ENCODE measurements at regions not wholly inside any gene's neighbourhood (a gene's known extent, or its start where the extent isn't known, plus 50 kb on each side); places are given as distances from the start of the nearest gene placed in this dataset.
"Not testable (repeated sequence)": the region's sequence is repeated elsewhere in the genome, so short reads cannot be mapped to it uniquely, and the experiment has no call there.

GRCh38 chr15:67945131-67945530, 105.3 kb upstream of the RNU6-1 start:
- DNase-seq (ENCODE audit: low read depth), result no peak

DNA sequence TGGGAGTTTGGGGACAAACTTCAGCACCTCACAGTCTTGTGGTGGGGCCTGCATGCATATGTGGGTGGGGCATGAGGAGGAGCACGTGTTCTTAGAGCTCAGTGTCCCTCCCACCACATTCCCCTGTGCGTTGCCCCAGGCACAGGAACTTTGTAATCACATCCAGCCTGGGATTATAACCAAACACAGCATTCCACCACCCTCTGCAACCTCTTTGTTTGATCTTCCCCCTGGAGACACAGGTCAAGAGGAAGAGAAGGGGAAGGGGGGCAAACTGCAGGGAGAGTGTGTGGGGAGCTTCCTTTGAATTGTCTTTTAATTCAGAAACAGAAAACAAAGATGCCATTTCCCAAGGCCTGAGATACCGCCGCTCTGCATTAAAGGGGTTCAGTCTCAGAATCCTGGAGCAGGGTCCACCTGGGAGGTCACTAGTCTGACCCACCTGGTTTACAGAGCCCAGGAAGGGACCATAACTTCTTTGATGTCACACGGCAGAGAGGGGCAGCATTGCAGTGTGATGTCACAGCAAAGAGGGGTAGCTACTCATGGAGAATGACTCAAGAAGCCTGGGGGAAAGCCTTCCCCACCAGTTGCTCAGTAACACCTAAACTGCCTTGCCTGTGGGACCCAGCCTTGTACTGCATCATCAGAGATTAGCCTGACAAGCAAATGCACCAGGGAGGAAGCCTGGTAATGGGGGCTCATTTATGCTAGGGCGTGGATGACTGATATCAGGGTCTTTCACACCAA, 106.3 kb upstream of the RNU6-1 start:
- peak; percentile 74 for DNase-seq (ENCODE audit: low read depth)

GRCh38 chr15:67946701-67947100, 106.9 kb upstream of the RNU6-1 start:
- no peak for DNase-seq (ENCODE audit: low read depth)

DNA sequence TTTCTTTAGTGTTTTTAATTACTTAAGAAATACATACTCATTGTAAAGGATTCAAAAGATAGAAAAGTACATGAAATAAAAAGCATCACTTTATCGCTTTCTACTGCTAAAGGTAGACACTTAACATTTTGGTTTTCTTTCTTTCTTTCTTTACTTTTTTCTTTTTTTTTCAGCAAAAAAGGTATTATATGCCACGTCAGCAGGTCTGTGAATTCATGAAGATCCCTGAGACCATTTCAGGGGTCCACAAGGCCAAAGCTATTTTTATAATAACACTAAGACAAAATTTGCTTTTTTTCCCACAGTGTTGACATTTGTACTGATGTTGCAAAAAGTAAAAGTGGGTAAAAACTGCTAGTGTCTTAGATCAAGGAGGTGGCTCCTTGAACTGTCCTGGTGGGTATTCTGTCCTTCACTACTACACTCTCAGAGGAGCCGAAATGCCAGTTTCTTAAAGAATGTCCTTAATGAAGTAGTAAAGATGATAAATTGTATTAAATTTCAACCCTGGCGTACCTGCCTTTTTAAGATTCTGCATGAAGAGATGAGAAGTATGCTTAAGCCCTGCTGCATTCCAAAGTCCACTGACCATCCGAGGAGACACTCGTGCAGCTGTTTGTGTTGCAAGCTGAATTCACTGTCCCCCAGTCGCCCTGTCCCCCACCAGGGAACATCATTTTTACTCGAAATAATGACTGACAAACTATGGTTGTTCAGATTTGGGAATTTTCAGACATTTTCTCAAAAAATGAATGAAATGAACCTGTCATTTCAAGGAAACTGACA, 106.7 kb upstream of the PIAS1 start:
- DNase-seq (ENCODE audit: low read depth), result no peak

- DNase-seq (ENCODE audit: low read depth), result no peak
These were observed 105.9 kb upstream of the PIAS1 start for GRCh38 chr15:67948215-67948614.

DNA sequence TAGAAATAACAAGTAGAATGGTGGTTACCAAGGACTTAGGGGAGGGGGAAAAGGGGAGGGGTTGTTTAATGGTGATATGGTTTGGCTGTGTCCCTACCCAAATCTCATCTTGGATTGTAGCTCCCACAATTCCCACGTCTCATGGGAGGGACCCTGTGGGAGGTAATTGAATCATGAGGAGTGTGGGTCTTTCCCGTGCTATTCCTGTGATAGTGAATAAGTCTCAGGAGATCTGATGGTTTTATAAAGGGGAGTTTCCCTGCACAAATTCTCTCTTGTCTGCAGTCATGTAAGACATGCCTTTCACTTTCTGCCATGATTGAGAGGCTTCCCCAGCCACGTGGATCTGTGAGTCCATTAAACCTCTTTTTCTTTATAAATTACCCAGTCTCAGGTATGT, 102.9 kb upstream of the PIAS1 start:
- not testable (repeated sequence) for DNase-seq (ENCODE audit: low read depth)

- DNase-seq (ENCODE audit: low read depth), result no peak
These were observed 100.8 kb upstream of the PIAS1 start for GRCh38 chr15:67953299-67953698.

DNA sequence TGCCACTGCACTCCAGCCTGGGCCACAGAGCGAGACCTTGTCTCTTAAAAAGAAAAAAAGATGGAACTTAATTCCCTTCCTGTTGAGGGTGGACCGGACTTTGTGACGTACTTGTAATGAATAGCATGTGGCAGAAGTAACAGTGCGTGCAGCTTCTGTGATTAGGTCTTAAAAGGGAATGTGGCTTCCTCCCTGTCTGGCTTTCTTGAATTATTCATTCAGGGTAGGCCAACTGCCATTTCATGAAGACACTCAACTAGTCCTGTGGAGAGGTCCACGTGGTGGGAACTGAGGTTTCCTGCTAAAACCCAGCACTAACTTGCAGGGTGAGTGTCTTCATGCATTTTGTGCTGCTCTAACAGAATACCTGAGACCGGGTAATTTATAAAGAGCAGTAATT, 98.9 kb upstream of the PIAS1 start:
- DNase-seq (ENCODE audit: low read depth), result no peak

DNA sequence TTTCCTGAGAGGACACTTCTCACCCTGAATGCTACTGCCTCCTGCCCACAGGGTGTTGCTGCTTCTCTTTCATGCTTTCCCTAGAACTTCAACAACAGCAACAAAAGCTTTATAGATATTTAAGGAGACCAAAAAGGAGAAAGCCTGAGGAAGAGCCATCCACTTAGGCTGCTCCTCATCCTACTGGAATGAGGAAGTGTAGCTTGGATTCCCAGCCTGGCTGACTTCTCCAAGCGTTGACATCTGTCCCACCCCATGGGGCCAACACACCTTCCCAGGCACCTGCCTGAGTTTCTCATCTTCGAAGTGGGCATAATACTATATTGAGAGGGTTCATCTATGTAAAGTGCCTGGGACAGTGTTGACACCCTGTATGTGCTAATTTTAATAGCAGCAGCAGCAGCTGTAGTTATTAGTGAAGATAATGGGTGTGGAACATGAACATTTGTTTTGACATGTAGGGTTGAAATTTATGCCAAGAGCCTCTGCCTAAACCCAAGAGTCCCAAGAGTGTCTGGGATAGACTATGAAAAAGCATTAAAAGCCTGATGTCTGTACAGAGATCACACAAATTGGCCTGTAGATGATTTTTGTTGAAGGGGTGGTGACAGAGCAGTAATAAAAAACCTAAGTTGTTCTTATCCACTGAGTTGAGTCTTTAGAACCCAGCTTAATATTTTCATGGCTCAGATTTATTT, 96.5 kb upstream of the PIAS1 start:
- DNase-seq (ENCODE audit: low read depth), result no peak

DNA sequence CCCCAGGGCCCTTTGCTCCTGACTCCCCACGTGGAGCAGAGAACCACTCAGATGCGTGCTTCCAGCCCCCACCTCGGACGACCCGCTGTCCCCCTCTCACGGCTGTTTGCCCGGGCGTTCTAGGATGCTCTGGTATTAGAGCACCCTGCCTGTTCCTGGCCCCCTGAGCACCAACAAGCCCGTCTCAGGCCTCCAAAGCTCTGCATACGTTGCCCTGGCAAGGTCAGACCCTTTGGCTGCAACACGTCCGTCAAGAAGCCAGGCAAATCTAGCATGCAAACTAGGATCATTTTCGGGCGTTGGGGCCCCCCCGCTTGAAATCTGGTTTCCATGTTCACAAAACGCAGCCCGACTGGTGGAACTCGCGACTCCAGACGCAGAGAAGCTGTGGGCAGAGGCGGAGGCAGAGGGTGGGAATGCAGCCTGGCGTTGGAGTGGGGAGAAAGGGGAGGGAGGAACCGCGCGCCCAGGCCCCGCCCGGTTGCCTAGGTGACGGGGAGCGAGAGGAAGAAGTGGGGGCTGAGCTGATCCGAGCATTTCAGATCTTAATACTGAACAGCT, 86.2 kb upstream of the PIAS1 start:
- DNase-seq (ENCODE audit: low read depth), result peak; percentile 67

- no peak for DNase-seq (ENCODE audit: low read depth)
These were observed 85.6 kb upstream of the PIAS1 start for GRCh38 chr15:67968564-67968963.

- no peak for DNase-seq (ENCODE audit: low read depth)
These were observed 85.1 kb upstream of the PIAS1 start for GRCh38 chr15:67968966-67969365.

DNA sequence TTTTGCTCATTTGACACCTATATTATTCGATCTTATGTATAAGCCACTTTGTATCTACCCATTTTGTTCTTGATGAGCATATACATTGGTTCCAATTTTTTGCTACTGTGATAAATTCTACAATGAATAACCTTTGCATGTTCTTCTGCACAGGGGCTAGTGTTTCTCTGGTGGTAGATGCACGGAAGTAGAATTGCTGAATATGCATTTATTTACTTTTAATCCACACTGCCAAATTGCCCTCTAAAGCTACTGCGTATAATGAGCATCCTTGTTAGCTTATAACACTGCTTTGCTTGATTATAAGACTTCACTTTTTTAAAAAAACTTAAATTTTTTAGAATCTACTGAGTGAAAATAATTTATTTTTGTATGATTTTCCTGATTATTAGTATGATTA, 84.2 kb upstream of the PIAS1 start:
- no peak for DNase-seq (ENCODE audit: low read depth)

DNA sequence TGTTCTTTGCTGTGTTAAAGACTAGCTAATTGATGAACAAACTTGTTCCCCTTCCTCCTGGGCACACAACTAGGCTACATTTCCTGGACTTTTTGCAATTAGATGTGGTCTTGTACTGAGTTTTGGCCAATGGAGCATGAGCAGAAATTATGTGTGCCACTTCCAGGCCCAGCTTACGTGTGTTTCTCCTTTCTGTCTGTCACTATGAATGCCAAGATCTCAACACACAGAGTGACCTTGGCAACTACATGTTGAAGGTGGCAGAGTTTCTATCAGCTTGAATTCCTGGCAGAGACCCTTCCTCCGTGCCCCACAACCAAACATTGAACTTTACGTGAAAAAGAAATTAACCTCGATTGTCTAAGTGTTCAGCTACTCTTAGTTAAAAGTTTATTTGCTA, 81.7 kb upstream of the PIAS1 start:
- DNase-seq (ENCODE audit: low read depth), result no peak

- DNase-seq (ENCODE audit: low read depth), result no peak
These were observed 80.3 kb upstream of the PIAS1 start for GRCh38 chr15:67973846-67974245.

DNA sequence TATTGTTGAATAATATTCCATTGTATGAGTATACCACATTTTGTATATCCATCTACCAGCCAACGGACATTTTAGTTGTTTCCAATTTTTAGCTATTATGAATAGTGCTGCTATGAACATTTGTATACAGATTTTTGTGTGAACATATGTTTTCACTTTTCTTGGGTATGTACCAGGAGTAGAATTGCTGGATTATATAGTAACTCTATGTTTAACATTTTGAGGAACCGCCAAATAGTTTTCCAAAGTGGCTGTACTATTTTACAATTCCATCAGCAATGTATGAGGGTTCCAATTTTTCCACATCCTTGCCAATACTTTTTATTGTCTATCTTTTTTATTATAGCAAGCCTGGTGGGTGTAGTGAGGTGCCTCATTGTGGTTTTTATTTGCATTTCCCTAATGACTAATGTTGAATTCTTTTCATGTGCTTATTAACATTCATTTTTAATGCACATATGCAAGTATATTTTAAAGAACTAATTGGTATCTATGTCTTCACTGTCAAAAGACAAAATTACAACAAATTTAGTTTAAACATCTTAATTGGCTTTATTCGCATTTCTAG, 77.5 kb upstream of the PIAS1 start:
- no peak for DNase-seq (ENCODE audit: low read depth)

DNA sequence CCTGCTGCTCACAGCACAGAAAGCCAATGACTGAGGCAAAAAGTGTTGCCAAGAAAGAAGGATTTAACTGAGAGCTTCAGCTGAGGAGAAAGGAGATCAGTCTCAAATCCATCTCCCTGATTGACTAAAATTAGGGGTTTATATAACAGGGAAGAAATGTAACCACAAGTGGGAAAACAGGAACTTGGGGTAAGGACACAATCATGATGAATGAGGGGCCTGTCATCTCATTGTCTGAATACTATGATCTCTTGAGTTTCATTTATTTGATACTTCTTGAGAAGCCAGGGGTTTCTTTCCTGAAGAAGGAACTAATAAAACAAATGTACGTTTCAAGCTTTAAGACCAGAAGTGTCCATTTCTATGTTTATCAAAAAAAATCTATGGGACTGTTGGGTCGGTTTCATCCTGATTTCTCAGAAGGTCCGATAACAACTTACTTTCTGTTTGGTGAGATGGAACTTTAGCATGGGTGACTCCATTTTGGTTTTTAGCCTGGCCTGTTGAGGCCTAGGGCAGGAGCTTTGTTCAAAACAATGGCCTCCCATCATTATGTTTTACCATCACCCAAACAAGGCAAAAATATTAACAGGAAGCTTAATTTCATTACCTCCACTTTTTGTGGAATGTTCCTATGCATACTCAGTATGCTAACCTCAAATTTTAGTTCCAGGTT, 76.6 kb upstream of the PIAS1 start:
- DNase-seq (ENCODE audit: low read depth), result no peak

GRCh38 chr15:67979281-67979680, 74.8 kb upstream of the PIAS1 start:
- no peak for DNase-seq (ENCODE audit: low read depth)

- DNase-seq (ENCODE audit: low read depth), result no peak
These were observed 73.9 kb upstream of the PIAS1 start for GRCh38 chr15:67980171-67980570.

DNA sequence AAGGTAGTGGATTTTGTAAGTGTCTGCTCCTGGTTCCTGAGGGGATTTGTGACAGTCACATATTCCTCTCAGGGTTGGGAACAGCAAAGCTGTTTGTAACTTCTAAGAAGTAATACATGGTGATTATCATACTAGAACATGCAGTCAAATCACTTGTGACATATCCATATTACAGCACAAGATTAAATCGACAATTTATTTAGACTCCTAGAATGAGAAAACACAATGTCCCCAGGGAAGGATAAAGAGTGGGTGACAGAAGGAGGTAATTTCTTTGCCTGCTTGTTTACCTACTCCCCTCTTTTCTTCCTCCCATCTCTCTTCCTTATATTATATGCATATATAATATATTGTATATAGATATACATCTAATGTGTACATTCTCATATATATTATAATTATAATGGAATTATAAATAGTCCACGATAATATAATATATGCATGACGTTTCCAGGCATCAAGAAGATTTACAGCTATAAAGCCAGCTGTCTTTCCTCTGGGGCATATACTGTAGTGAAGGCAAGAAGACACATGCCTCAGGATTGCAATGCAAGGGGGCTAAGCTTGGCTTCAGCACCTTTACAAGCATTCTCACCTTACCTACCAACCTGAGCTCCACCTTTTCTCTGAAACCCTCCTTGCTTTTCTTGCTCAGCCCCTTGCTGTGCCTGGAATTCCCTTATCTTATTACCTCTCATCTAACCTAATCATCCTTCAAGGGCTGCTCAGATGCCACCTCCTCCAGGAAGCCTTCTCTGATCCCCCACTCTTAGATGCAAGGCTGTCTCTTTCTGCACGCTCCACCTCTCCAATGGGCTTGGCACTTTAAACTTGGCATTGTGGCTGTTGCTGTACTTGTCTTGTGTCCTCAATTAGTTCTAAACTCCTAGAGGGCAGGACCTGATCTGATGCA, 73.1 kb upstream of the PIAS1 start:
- no peak for DNase-seq (ENCODE audit: low read depth)

Measured in Daoy (cell line).